ENCODE measurements at regions not wholly inside any gene's neighbourhood (a gene's known extent, or its start where the extent isn't known, plus 50 kb on each side); places are given as distances from the start of the nearest gene placed in this dataset.

GRCh38 chr3:145133281-145133680 lies 1027.7 kb downstream of the PLOD2 start:
- Histone ChIP-seq H3K9me2 (ENCODE audit: insufficient read depth, low read length) (no peaks in the 10 kb centered on the region), H4K20me1 (ENCODE audit: insufficient read depth) (no peaks in the 10 kb centered on the region), H3F3A (ENCODE audit: insufficient read depth, low read length, poor library complexity, severe bottlenecking) (no peaks in the 10 kb centered on the region), H3K4me2 (ENCODE audit: low read length) (no peak overlapping the region), H3K4me3 (ENCODE audit: low read length) (no peak overlapping the region), H3K9me3 (ENCODE audit: low read length) (no peaks in the 10 kb centered on the region), H2AFZ (ENCODE audit: low read depth, low read length) (no peak overlapping the region), H3K27ac (ENCODE audit: low read length) (no peak overlapping the region), H3K36me3 (ENCODE audit: insufficient read depth, low read length) (no peaks in the 10 kb centered on the region), H3K79me2 (replicated peaks; ENCODE audit: insufficient read depth, low read length) (no peaks in the 10 kb centered on the region), H3K9ac (ENCODE audit: low read length) (no peak overlapping the region), H3K27me3 (ENCODE audit: insufficient read depth, low read depth, low read length) (no peaks in the 10 kb centered on the region)
- TF ChIP-seq SMC3 (conservative IDR thresholded peaks at IDR 0.05; ENCODE audit: poor library complexity) (no peak), TAF1 (IDR thresholded peaks at IDR 0.05; ENCODE audit: low read depth) (no peak), POLR2AphosphoS5 (IDR thresholded peaks at IDR 0.05) (no peak)

- H3K4me2 ChIP-seq (ENCODE audit: low read length), result no peak overlapping the region
- H3K9me3 ChIP-seq (ENCODE audit: low read length), result no peaks in the 10 kb centered on the region
- H3K9ac ChIP-seq (ENCODE audit: low read length), result no peak overlapping the region
- H3K36me3 ChIP-seq (ENCODE audit: insufficient read depth, low read length), result no peaks in the 10 kb centered on the region
- no peaks in the 10 kb centered on the region for H3K79me2 ChIP-seq (replicated peaks; ENCODE audit: insufficient read depth, low read length)
- H3K4me3 ChIP-seq (ENCODE audit: low read length), result no peak overlapping the region
- H3K9me2 ChIP-seq (ENCODE audit: insufficient read depth, low read length), result no peaks in the 10 kb centered on the region
- H4K20me1 ChIP-seq (ENCODE audit: insufficient read depth), result no peaks in the 10 kb centered on the region
- H3F3A ChIP-seq (ENCODE audit: insufficient read depth, low read length, poor library complexity, severe bottlenecking), result no peaks in the 10 kb centered on the region
- no peak for TF ChIP-seq REST (IDR thresholded peaks at IDR 0.05; ENCODE audit: borderline replicate concordance)
- TF ChIP-seq EZH2 (IDR thresholded peaks at IDR 0.05; ENCODE audit: borderline replicate concordance, insufficient read depth, low read length, poor library complexity, severe bottlenecking), result no peak
- no peak for TF ChIP-seq CTCF (IDR thresholded peaks at IDR 0.05; ENCODE audit: poor library complexity, severe bottlenecking)
- TF ChIP-seq EP300 (conservative IDR thresholded peaks at IDR 0.05; ENCODE audit: poor library complexity, severe bottlenecking), result no peak
- TF ChIP-seq SMC3 (conservative IDR thresholded peaks at IDR 0.05; ENCODE audit: poor library complexity), result no peak
- TF ChIP-seq MXI1 (conservative IDR thresholded peaks at IDR 0.05; ENCODE audit: poor library complexity, severe bottlenecking), result no peak
- TF ChIP-seq POLR2AphosphoS5 (IDR thresholded peaks at IDR 0.05), result no peak
- TF ChIP-seq TAF1 (IDR thresholded peaks at IDR 0.05; ENCODE audit: low read depth), result no peak
- TF ChIP-seq RAD21 (conservative IDR thresholded peaks at IDR 0.05), result no peak
- no peak overlapping the region for H3K27ac ChIP-seq (ENCODE audit: low read length)
- no peak overlapping the region for H2AFZ ChIP-seq (ENCODE audit: low read depth, low read length)
- H3K27me3 ChIP-seq (ENCODE audit: insufficient read depth, low read depth, low read length), result no peaks in the 10 kb centered on the region
Measured at GRCh38 chr3:145134738-145135137, 1026.2 kb downstream of the PLOD2 start.

GRCh38 chr3:145144361-145144760 lies 1016.6 kb downstream of the PLOD2 start:
- Histone ChIP-seq H3K9ac (ENCODE audit: low read length) (no peak overlapping the region), H3K9me3 (ENCODE audit: low read length) (no peaks in the 10 kb centered on the region), H3K27me3 (ENCODE audit: insufficient read depth, low read depth, low read length) (no peaks in the 10 kb centered on the region), H3K4me3 (ENCODE audit: low read length) (no peak overlapping the region), H2AFZ (ENCODE audit: low read depth, low read length) (no peak overlapping the region), H3K36me3 (ENCODE audit: insufficient read depth, low read length) (no peaks in the 10 kb centered on the region), H3K4me2 (ENCODE audit: low read length) (no peak overlapping the region), H3F3A (ENCODE audit: insufficient read depth, low read length, poor library complexity, severe bottlenecking) (no peaks in the 10 kb centered on the region), H3K9me2 (ENCODE audit: insufficient read depth, low read length) (no peaks in the 10 kb centered on the region), H3K27ac (ENCODE audit: low read length) (no peak overlapping the region), H4K20me1 (ENCODE audit: insufficient read depth) (no peaks in the 10 kb centered on the region), H3K79me2 (replicated peaks; ENCODE audit: insufficient read depth, low read length) (no peaks in the 10 kb centered on the region)
- TF ChIP-seq MXI1 (conservative IDR thresholded peaks at IDR 0.05; ENCODE audit: poor library complexity, severe bottlenecking), result no peak
- TF ChIP-seq REST (IDR thresholded peaks at IDR 0.05; ENCODE audit: borderline replicate concordance), result no peak
